PC-3 (cell line): ENCODE measurements at regions not wholly inside any gene's neighbourhood (a gene's known extent, or its start where the extent isn't known, plus 50 kb on each side); places are given as distances from the start of the nearest gene placed in this dataset.

Experiments
- ATAC-seq: fragments of 200-7000 bp; cut with Tn5 transposase; 2 replicates; pipeline ENCODE4 v1.9.1; 2020; ENCODE audit warnings: mild to moderate bottlenecking, moderate library complexity
- BruUV-seq: library from RNA; stranded (reverse); fragments of 400-500 nt; replicated peaks from 2 replicates; lab custom pipeline; 2021; lab: Mats Ljungman, UMichigan
- CTCF ChIA-PET: fragments of 300-600 bp; sonication (Branson Sonifier 250); formaldehyde crosslinking; loops from one replicate; lab custom pipeline; 2022; ENCODE audit warnings: antibody characterized with exemption; lab: Charles Lee
- POLR2A ChIA-PET: fragments of 300-600 bp; sonication (Branson Sonifier 250); formaldehyde crosslinking; loops from one replicate; lab custom pipeline; 2022; ENCODE audit warnings: antibody characterized with exemption; ENCODE audit not compliant: unreplicated experiment; lab: Charles Lee
- DNase-seq: peaks from one replicate; pipeline ENCODE4 v3.0.0-alpha.2; 2015
- H2AFZ ChIP-seq: fragments of 300-600 bp; sonication (generic); 2 replicates; pipeline ENCODE4 v1.6.0; 2016; ENCODE audit warnings: antibody characterized with exemption, low read length
- H3F3A ChIP-seq: fragments of 300-600 bp; sonication (generic); one replicate; pipeline ENCODE4 v1.6.0; 2017; ENCODE audit warnings: antibody characterized with exemption, low read length, control low read depth, mild to moderate bottlenecking; ENCODE audit not compliant: unreplicated experiment
- H3K27ac ChIP-seq: fragments of 300-600 bp; sonication (generic); 2 replicates; pipeline ENCODE4 v1.5.1; 2016; ENCODE audit warnings: mild to moderate bottlenecking, low read length
- H3K27me3 ChIP-seq: fragments of 300-600 bp; sonication (generic); 2 replicates; pipeline ENCODE4 v1.6.1; 2016; ENCODE audit warnings: low read length, mixed read lengths
- H3K36me3 ChIP-seq: fragments of 300-600 bp; sonication (generic); 2 replicates; pipeline ENCODE4 v1.6.1; 2016; ENCODE audit warnings: low read depth, mixed run types, low read length, mixed read lengths
- H3K4me1 ChIP-seq: fragments of 300-600 bp; sonication (generic); 2 replicates; pipeline ENCODE4 v1.5.1; 2016; ENCODE audit warnings: low read length; ENCODE audit not compliant: insufficient read depth
- H3K4me2 ChIP-seq: fragments of 300-600 bp; sonication (generic); 2 replicates; pipeline ENCODE4 v1.6.0; 2016; ENCODE audit warnings: low read length
- H3K4me3 ChIP-seq: fragments of 300-600 bp; sonication (generic); 2 replicates; pipeline ENCODE4 v1.5.1; 2016; ENCODE audit warnings: mild to moderate bottlenecking, low read length, mixed read lengths
- H3K79me2 ChIP-seq: fragments of 300-600 bp; sonication (generic); 2 replicates; pipeline ENCODE4 v1.6.1; 2017; ENCODE audit warnings: low read length, mixed read lengths
- H3K9ac ChIP-seq: fragments of 300-600 bp; sonication (generic); 2 replicates; pipeline ENCODE4 v1.6.0; 2016; ENCODE audit warnings: mild to moderate bottlenecking, low read length
- H3K9me2 ChIP-seq: fragments of 300-600 bp; sonication (generic); replicated peaks from 2 replicates; pipeline ENCODE4 v1.6.1; 2016; ENCODE audit warnings: mixed run types, low read length, mixed read lengths
- H3K9me3 ChIP-seq: fragments of 300-600 bp; sonication (generic); 2 replicates; pipeline ENCODE4 v1.6.1; 2016; ENCODE audit warnings: low read length, mixed read lengths
- H4K20me1 ChIP-seq: fragments of 300-600 bp; sonication (generic); 2 replicates; pipeline ENCODE4 v1.6.1; 2016; ENCODE audit warnings: low read length, mixed read lengths
- CTCF ChIP-seq: fragments of 300-600 bp; sonication (generic); conservative IDR thresholded peaks from 2 replicates; pipeline ENCODE4 v1.5.1; 2017; ENCODE audit warnings: antibody characterized with exemption, low read depth, mild to moderate bottlenecking, low read length
- EZH2 ChIP-seq: fragments of 300-600 bp; sonication (generic); IDR thresholded peaks from one replicate; pipeline ENCODE4 v1.6.1; 2017; ENCODE audit warnings: antibody characterized with exemption, mild to moderate bottlenecking, low read length; ENCODE audit not compliant: unreplicated experiment
- EZH2phosphoT487 ChIP-seq: fragments of 300-600 bp; sonication (generic); IDR thresholded peaks from 2 replicates; pipeline ENCODE4 v1.6.1; 2018; ENCODE audit warnings: mild to moderate bottlenecking, antibody characterized with exemption, low read length, borderline replicate concordance
- intact Hi-C: fragments of 100-400 bp; cut with micrococcal nuclease; formaldehyde crosslinking; loops from 2 replicates; pipeline ENCODE4 v1.9.0; 2023

GRCh38 chr5:56360816-56361215, 127.7 kb upstream of the ANKRD55 start:
- Histone ChIP-seq H3K4me2 (no peak overlapping the region), H3K27ac (no peak overlapping the region), H3K4me1 (no peaks in the 10 kb centered on the region; the same call in 1 of the 2 replicates), H3K79me2 (no peaks in the 10 kb centered on the region), H2AFZ (no peak overlapping the region), H3K36me3 (no peaks in the 10 kb centered on the region), H4K20me1 (no peaks in the 10 kb centered on the region), H3F3A (no peaks in the 10 kb centered on the region), H3K4me3 (no peak overlapping the region), H3K9me3 (no peaks in the 10 kb centered on the region), H3K27me3 (no peaks in the 10 kb centered on the region), H3K9ac (no peak overlapping the region), H3K9me2 (no peaks in the 10 kb centered on the region)
- ATAC-seq (no peak), DNase-seq (no peak)
- ChIA-PET POLR2A (no interaction called here), CTCF (no interaction called here)
- no TSS peak for BruUV-seq
- intact Hi-C loops = no loop called here
- no peak for TF ChIP-seq CTCF
- no peak for TF ChIP-seq EZH2phosphoT487
- no peak for TF ChIP-seq EZH2

GRCh38 chr5:56359809-56360685, 126.9 kb upstream of the ANKRD55 start:
- no peaks in the 10 kb centered on the region for H3K36me3 ChIP-seq
- no TSS peak for BruUV-seq
- no peak overlapping the region for H3K4me2 ChIP-seq
- no peak overlapping the region for H3K9ac ChIP-seq
- no peaks in the 10 kb centered on the region for H3F3A ChIP-seq
- H3K27me3 ChIP-seq = no peaks in the 10 kb centered on the region
- CTCF ChIA-PET = no interaction called here
- no peaks in the 10 kb centered on the region for H3K9me2 ChIP-seq
- TF ChIP-seq CTCF = no peak
- no peak for TF ChIP-seq EZH2
- TF ChIP-seq EZH2phosphoT487 = no peak
- no peak overlapping the region for H2AFZ ChIP-seq
- no peaks in the 10 kb centered on the region for H4K20me1 ChIP-seq
- no peaks in the 10 kb centered on the region; the same call in 1 of the 2 replicates for H3K4me1 ChIP-seq
- H3K79me2 ChIP-seq = no peaks in the 10 kb centered on the region
- no peak for DNase-seq
- ATAC-seq = no peak
- H3K27ac ChIP-seq = no peak overlapping the region
- no peaks in the 10 kb centered on the region for H3K9me3 ChIP-seq
- intact Hi-C loops = no loop called here
- POLR2A ChIA-PET = no interaction called here
- H3K4me3 ChIP-seq = no peak overlapping the region
